Progenitor cell of endocrine pancreas (in vitro differentiated cells): ENCODE measurements at regions not wholly inside any gene's neighbourhood (a gene's known extent, or its start where the extent isn't known, plus 50 kb on each side); places are given as distances from the start of the nearest gene placed in this dataset.

Experiments
- DNase-seq: peaks from one replicate; pipeline ENCODE4 v3.0.0; 2021; ENCODE audit warnings: low spot score; ENCODE audit not compliant: unreplicated experiment
- H3K27ac Mint-ChIP-seq: 2 replicates; pipeline ENCODE4 v1.8.0; 2021; ENCODE audit warnings: mild to moderate bottlenecking, moderate library complexity, mixed read lengths
- H3K27me3 Mint-ChIP-seq: 2 replicates; pipeline ENCODE4 v1.8.0; 2021; ENCODE audit warnings: mixed read lengths
- H3K36me3 Mint-ChIP-seq: 2 replicates; pipeline ENCODE4 v1.8.0; 2022; ENCODE audit warnings: mixed read lengths; ENCODE audit not compliant: insufficient read depth
- H3K4me1 Mint-ChIP-seq: 2 replicates; pipeline ENCODE4 v1.8.0; 2021; ENCODE audit warnings: low read depth, mixed read lengths
- H3K4me3 Mint-ChIP-seq: 2 replicates; pipeline ENCODE4 v1.8.0; 2021; ENCODE audit warnings: low read depth, mild to moderate bottlenecking, moderate library complexity, mixed read lengths
- H3K9me3 Mint-ChIP-seq: 2 replicates; pipeline ENCODE4 v1.8.0; 2021; ENCODE audit warnings: low read depth, mixed read lengths
- CTCF ChIP-seq: fragments of 200-600 bp; sonication (generic); IDR thresholded peaks from one replicate; pipeline ENCODE4 v1.5.0; 2021; ENCODE audit warnings: antibody characterized with exemption, mild to moderate bottlenecking; ENCODE audit not compliant: unreplicated experiment

- Mint-ChIP-seq H3K27ac (no peak overlapping the region), H3K4me1 (no peaks in the 10 kb centered on the region), H3K4me3 (no peak overlapping the region), H3K27me3 (no peaks in the 10 kb centered on the region), H3K36me3 (no peaks in the 10 kb centered on the region), H3K9me3 (no peaks in the 10 kb centered on the region)
- no peak for TF ChIP-seq CTCF
- DNase-seq: no peak
Measured at GRCh38 chr2:225867071-225867470, 467.6 kb downstream of the NYAP2 start.

- no peak for TF ChIP-seq CTCF
Measured at GRCh38 chr2:225865468-225865867, 466.0 kb downstream of the NYAP2 start.

DNA sequence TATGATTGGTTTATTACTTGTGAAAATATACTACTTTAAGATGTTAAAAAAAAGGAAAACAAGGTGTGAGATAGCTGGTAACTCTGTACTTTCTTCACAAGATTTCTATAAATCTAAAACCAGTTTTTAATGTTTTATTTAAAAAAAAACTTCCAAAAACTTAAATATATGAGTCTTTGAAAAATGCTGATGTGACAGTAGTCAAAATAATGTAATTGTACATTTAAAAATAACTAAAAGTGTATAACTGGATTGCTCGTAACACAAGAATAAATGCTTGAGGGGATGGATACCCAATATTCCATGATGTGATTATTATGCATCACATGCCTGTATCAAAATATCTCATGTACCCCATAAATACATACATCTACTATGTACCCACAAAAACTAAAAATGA is 464.9 kb downstream of the NYAP2 start:
- Mint-ChIP-seq H3K4me3 (no peak overlapping the region), H3K36me3 (no peaks in the 10 kb centered on the region), H3K27me3 (no peaks in the 10 kb centered on the region), H3K9me3 (no peaks in the 10 kb centered on the region), H3K4me1 (no peaks in the 10 kb centered on the region), H3K27ac (no peak overlapping the region)
- TF ChIP-seq CTCF: no peak
- no peak for DNase-seq

More at GRCh38 chr2:225865468-225865867, 466.0 kb downstream of the NYAP2 start:
- Mint-ChIP-seq H3K27ac (no peak overlapping the region), H3K4me3 (no peak overlapping the region), H3K27me3 (no peaks in the 10 kb centered on the region), H3K9me3 (no peaks in the 10 kb centered on the region), H3K4me1 (no peaks in the 10 kb centered on the region), H3K36me3 (no peaks in the 10 kb centered on the region)
- no peak for DNase-seq

DNA sequence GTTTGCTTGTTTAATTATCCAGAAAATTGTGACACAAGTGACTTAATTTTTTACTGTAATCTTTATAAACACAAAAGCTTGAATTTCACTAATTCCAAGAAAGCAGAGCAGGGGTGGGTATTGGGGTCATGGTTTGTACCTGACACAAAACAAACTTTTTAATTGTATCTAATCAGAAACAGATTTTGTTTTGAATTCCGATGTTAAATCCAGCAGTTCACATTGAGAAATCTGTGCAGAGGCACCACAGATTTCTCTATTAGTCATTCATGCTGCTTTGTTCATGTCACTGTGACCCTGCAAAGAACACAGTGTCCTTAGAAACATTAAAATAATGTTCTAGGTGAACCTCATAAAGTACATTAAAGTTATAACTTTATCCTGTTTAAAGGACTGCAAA is 443.4 kb downstream of the NYAP2 start:
- TF ChIP-seq CTCF: no peak
- H3K27me3 Mint-ChIP-seq: no peaks in the 10 kb centered on the region
- no peaks in the 10 kb centered on the region for H3K9me3 Mint-ChIP-seq
- H3K4me1 Mint-ChIP-seq: no peaks in the 10 kb centered on the region
- DNase-seq: no peak
- no peak overlapping the region for H3K4me3 Mint-ChIP-seq
- H3K36me3 Mint-ChIP-seq: no peaks in the 10 kb centered on the region
- H3K27ac Mint-ChIP-seq: no peak overlapping the region

GRCh38 chr2:225841314-225841713 is 441.8 kb downstream of the NYAP2 start:
- Mint-ChIP-seq H3K36me3 (no peaks in the 10 kb centered on the region), H3K4me1 (peaks cover 2% of the 10 kb centered on the region)
- TF ChIP-seq CTCF: no peak

DNA sequence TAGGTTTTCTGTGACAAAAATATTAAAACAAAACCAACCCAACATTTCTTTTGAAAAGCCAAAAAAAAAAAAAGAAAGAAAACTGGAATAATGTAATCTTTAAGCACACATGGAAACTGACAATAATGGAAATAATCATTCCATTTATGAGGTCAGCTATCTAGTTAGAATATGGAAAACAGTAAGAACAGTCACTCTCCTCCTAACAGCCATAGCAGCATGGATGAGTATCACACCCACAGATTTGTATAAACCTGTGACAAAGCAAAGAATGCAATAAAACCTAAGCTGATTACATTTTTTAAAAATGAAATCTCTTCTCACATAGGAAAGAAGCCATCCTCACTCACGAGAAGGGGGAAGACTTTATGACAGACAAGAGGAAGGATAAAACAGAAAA is 437.8 kb downstream of the NYAP2 start:
- peaks cover 2% of the 10 kb centered on the region for H3K4me1 Mint-ChIP-seq
- no peaks in the 10 kb centered on the region for H3K36me3 Mint-ChIP-seq
- no peak overlapping the region for H3K27ac Mint-ChIP-seq
- no peaks in the 10 kb centered on the region for H3K27me3 Mint-ChIP-seq
- no peaks in the 10 kb centered on the region for H3K9me3 Mint-ChIP-seq
- no peak overlapping the region for H3K4me3 Mint-ChIP-seq
- no peak for TF ChIP-seq CTCF
- no peak for DNase-seq

More at GRCh38 chr2:225841314-225841713, 441.8 kb downstream of the NYAP2 start:
- Mint-ChIP-seq H3K27me3 (no peaks in the 10 kb centered on the region), H3K27ac (no peak overlapping the region), H3K4me3 (no peak overlapping the region), H3K9me3 (no peaks in the 10 kb centered on the region)
- DNase-seq: no peak
